GM18909 (cell line): ENCODE measurements at regions not wholly inside any gene's neighbourhood (a gene's known extent, or its start where the extent isn't known, plus 50 kb on each side); places are given as distances from the start of the nearest gene placed in this dataset.

Source experiments
- ATAC-seq: cut with Tn5 transposase; IDR thresholded peaks from one replicate; pipeline ENCODE4 v1.9.1; 2021; ENCODE audit warnings: mild to moderate bottlenecking; ENCODE audit not compliant: unreplicated experiment, poor library complexity

DNA sequence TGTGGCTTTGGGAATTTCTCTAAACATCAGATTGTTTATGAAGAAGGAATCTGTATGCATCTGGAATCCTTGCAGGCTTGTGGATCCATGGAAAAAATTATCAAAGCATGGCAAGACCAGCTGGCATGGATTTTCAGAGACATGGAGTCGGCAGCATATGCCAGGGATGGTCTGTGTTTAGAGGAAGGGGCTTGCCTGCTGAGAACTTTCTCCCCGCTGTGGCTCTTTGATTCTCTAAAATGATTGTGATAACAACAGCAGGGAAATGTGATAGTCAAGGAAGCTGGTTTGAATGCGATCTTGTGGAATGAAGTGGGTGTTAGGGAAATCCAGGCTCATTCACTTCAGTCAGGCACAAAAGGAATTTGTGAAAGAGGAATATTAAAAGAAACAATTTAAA, 245.7 kb upstream of the THRB start:
- no peak for ATAC-seq

DNA sequence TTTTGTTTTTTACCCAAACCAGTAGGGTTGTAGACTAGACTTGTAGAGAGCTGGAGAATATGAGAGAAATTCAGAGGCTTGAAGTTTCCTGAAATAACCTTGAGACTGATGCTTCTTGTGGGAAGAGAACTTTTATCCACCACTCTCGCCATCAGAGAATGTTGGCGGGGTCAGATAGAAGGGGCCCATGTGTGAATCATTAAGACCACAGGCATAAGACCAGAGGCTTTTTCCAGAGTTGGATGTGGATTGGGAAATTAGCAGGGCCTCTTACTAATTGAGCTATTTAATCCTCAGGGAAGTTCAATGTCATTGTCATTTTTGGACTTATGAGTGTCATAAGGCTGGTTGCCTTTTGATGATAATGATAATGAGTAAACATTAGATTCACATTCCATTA, 246.9 kb upstream of the THRB start:
- no peak for ATAC-seq

DNA sequence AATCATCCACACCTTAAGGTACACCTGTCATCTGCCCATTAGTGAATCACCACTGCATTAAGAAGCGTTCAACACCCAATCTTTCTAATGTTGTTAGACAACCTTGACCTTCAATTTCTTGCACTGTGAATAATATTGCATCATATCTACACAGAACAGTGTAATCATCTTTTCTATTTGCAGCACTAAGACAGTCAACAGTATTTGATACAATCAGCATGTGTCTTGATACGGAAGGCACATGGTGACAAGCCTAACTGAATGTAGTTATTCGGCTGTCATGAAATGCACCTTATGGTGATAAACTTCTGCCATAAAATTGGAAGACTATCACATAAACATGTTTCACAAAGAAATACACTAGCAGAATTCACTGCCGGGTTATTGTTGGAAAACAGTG, 253.9 kb upstream of the THRB start:
- no peak for ATAC-seq

DNA sequence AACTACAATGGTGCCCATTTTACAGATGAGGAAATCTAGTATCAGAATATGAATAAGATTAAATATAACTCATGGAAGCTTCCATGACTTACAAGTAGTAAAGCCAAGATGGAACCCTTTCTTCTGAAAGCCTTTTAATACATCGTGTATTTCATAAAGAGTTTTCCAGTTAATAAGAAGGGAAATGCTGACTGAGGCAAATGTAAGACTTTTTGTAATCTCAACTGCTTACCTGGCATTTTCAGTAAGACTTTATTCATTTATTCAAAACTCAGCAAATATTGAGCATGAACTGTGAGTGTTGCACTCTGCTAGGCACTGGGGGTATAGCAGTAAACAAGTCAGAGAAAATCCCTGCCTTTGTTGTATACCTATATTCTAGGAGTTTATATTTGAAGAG, 256.4 kb upstream of the THRB start:
- no peak for ATAC-seq

DNA sequence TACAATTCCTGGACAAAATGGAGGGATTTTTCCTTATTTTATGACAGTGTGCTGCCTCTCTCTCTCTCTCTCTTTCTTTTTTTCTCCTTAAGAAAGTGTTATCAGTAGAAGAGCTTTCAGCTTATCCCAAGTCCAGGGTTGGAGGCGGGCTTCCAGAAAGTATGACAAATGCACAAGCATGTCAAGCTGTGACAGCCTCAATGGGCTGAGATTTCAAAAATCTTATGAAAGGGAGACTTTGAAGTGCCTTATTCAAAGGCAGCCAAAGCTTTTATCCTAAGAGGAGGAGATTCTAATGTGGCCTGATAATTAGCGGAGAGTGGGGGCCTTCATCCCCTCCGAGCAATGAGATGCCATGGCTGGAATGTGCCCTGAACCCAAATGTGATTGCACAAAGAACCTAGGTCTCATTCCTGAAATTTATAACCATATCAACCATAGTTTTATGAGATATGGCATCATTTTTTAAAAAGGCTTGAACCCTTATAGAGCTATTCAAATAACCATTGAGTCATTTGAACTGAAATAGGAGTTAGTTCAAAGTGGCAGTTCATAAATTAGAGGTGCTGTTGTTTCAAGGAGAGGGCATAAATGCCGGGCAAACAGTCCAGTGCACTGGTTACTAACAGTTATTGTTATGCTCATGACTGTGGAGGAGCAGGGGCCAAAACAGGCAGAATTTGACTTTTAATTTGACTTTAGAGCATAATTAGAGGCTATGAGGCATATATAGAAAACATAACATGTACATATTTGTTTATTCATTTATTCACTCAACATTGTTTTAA, 261.6 kb upstream of the THRB start:
- ATAC-seq, result no peak

DNA sequence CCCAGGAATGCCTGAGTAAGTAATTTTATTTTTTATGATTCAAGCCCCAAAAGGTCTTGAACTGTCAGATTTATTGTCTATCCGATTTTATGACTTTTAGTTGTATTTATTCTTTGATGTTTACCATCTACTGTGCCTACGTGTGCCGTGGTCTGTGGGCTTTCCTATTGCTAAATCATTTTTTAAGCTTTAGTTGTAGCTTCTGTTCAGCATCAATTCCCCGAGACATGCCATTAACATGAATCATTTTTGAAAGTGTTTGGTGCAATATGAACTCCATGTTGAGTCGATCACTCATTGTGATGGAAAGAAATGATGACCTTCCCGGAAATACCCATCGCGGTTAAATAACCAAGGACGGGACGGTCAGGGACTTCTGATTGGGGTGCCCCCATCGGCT, 268.7 kb upstream of the THRB start:
- no peak for ATAC-seq

DNA sequence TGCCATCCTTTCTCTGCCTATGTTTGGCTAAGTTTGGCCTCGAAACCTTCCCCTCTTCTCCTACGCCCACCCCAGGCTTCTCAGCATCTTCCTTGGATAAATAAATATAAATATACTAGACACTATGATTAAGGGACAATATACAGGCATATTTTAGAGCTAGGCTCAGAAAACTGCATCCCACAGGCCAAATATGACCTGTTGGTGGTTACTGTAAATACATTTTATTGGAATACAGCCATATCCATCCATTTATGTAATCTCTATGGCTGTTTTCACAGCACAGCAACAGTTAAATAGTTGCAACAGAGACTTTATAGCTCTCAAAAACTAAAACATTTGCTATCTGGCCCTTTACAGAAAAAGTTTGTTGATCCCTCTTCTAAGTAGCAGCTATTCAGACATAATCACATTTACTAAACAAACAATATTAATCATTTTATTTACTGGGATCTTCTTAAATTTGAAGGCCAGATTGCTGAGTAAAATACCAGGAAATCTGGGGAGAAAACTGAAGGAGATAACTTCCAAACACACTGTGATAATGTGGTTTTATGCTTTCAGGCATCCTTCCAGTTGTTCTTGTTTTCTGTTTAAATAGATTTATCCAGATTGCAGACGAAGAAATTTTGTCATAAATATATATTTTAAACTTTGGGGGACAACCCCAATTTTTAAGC, 269.7 kb upstream of the THRB start:
- no peak for ATAC-seq

DNA sequence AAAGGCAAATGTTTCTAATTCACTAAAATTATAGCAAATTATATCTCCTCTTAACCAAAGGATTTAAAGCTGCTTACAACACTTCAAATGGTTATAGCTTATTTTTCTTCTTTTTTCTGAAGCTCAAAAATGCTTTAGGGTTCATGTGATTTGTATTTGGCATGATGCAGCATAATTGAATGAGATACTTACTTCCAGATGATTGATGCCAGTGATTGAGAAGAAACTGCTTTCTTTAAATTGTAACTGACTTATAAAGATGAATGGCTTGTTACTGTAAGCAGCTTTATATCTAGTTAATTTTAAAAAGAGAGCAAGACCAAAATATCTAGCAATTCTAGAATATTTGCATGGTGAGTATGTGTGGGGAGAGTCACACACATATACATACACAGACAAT, 270.7 kb upstream of the THRB start:
- no peak for ATAC-seq

DNA sequence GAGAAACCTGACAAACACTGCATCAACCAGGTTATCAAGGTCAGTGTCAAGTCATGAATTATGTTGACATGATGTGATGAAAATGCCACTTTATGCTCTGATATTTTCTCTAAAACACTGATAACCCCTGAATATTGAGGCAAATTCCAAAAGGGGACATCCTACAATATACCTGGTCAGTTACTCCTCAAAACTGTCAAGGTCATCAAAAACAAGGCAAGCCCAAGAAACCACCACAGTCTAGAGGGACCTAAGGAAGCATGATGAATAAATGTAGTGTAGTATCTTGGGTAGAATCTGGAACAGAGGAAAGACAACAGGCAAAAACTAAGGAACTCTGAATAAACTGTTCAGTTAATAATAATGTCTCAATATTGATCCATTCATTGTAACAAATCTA, 275.3 kb upstream of the THRB start:
- ATAC-seq, result no peak

DNA sequence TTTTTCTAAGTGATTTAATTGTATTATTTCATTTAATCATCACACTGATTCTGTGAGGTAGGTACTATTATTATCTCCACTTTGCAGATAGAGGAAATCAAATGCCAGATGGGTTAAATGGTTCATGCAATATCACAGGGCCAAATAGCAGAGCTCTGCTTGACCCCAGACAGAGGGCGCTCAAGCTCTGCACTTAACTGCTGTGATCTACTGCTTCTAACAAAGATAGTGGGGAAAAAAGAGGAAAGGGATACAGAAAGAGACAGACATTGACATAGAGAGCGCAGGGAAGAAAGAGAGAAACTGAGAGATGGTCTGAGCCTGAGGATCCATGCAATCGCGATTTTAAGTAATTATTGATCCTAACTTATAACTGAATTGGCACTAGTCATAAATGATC, 279.1 kb upstream of the THRB start:
- peak; percentile 76 for ATAC-seq

DNA sequence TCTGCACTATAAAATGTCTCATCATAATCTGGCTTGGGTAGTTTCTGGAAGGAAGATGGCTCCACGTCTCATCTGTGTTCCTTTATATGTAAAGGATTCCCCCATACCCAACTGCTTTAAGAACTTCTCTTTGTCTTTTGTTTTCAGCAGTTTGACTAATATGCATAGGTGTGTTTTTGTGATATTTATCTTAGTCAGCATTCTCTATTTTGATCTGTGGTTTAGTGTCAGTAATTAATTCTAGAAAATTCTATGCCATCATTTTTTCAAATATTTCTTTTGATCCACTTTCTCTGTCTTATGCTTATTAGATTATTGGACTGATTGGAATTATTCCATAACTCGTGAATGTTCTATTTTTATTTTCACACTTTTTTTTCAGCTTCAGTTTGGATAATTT, 286.3 kb upstream of the THRB start:
- ATAC-seq, result no peak

DNA sequence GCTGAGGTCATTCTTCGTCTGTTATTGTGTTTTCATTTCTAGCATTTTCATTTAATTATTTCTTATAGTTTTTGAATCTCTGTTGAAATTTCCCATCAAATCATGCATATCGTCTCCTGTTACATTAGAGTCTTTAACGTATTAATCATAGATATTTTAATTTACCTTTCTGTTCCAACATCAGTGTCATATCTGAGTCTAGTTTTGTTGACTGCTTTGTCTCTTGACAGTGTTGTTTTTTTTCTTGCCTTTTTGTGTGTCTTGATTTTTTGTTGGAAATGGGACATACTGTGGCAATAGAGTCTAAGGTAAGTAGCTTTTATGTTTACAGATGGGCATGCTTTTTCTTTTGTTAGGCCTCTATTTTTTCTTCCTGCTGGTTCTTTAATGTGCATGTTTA, 286.8 kb upstream of the THRB start:
- no peak for ATAC-seq

DNA sequence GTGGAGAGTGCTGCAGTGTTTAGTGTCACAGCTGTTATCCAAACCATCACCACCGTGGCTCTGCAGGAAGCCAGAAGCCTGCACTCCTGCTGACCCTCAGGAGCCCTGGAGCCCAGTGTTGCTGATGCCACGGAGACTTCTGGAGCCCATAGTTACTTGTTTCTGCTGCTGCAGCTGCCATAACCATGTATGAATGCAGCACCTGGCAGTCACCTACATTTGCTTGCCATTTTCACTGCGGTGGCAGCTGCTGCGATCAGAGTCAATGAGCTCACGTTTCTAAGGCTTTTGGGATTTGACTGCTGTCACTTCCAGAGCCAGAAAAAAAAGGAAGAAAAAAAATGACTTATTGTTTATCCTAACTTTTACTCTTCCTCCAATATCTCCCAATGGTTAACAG, 299.2 kb upstream of the THRB start:
- no peak for ATAC-seq

DNA sequence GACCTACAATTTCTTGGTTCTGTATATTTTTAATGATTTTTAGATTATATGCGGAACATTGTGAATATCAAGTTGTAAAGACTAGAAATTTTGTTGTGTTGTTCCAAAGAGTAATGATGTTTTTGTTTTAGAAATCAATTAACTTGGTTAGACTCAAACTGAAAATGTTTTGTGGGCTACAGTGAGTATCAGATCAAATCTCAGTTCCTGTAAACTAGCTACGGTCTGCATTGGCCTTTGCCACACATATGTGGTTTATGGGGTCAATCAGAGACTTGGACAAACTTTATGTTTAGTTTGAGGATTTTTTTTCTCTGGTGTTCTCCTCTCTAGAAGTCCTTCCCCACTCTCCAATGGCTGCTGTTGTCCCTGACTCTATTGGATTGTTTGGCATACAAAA, 308.0 kb upstream of the THRB start:
- ATAC-seq, result peak; percentile 98

DNA sequence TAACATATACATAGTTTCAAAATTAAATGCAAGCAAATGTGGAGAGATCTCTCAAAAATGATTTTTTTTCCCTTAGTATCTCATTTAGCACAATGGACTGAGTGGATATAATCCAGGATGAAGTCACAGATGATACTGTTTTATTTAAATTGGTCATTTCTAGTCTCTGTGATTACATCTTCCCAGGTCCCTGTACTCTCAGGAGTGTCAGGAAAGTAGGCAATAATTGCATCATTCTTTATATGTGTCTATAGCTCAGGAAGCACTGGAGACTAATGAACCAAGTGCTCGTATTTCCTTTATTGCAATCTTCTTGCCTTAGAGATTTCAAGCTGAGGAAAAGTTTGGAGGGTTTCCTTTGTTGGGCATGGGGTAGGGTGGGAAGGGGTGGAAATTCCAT, 309.4 kb upstream of the THRB start:
- no peak for ATAC-seq

DNA sequence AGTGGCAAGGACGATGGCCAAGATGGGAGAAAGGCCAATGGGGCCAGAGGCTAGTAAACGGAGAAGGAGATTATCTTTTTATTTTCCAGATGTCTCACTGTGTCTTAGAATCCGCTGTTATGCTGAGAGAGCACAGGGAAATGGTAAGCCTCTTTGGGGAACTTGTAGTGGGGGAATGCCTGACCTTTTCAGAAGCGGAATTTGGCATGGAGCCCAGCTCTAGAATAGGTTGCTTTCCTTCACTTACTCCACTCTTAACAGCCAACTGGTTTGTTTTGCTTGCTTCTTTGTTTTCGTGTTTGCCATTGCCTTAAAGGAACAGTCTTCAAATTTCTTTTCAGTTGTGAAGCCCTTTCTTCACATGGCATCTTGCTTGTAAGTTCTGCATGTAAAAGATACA, 316.2 kb upstream of the THRB start:
- no peak for ATAC-seq

DNA sequence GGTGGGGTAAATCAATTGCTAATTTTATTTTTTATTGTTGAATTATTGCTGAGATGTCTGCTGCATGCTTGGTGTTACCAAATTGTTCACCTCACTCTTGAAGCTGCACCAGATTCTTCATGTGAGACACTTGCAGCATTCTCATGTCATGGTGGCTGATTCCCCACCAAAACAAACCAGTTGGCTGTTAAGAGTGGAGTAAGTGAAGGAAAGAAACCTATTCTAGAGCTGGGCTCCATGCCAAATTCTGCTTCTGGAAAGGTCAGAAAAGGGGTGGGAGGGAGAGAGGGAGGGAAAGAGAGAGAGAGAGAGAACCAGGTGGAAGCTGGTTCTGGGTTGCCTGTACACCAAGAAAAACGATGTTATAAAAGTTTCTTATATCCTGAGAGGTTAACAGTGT, 317.5 kb upstream of the THRB start:
- ATAC-seq, result no peak

DNA sequence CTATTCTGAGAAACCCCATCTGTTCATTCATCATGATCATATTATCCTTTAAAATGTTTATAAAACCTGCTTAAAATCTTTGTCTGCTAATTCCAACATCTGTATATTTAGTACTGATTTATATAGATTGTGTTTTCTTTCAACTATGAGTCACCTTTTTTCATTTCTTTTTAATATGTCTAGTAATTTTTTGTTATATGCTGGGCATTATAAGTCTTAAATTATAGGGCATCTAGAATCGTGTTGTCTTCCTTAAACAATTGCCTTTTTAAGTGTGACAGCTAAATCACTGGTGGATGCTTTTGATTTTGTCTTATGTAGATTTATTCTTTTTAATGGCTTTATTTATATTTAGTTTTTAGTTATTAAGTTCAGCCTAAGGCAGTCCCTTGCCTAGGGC, 323.4 kb upstream of the THRB start:
- no peak for ATAC-seq

DNA sequence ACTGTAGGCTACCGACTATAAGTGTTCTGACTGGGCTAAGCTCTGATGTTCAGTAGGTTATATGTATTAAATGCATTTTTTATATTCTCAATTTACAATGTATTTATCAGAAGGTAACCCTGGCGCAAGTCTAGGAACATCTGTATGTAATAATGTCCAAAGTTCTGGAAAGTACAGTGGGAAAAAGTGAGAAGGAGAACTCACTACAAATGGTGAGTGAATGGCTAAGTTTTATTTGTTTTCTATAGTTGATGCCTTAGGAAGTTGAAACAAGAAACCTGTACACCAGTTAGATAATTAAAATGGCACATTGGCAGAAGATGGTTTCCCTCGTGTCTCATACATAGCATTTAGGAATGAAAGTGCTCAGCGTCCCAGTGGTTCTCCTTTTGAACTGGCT, 333.4 kb upstream of the THRB start:
- no peak for ATAC-seq

DNA sequence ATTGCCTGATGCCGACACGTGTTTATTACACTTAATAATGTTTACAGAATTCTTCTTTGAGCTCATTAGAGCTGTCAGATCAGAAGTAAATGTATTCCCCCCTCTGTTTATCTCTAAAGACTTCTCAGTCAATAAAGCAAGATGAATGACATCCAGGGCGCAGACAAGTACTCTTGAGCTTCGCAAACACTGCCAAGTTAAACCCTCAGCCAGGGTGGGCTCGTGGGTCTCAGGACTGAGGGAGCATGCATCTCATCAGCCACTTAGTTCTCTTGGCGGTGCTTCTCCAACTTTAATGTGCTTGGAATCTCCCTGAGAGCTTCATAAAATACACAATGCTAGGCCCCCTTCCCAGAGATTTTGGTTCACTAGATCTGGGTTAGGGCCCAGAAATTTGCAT, 333.9 kb upstream of the THRB start:
- no peak for ATAC-seq

DNA sequence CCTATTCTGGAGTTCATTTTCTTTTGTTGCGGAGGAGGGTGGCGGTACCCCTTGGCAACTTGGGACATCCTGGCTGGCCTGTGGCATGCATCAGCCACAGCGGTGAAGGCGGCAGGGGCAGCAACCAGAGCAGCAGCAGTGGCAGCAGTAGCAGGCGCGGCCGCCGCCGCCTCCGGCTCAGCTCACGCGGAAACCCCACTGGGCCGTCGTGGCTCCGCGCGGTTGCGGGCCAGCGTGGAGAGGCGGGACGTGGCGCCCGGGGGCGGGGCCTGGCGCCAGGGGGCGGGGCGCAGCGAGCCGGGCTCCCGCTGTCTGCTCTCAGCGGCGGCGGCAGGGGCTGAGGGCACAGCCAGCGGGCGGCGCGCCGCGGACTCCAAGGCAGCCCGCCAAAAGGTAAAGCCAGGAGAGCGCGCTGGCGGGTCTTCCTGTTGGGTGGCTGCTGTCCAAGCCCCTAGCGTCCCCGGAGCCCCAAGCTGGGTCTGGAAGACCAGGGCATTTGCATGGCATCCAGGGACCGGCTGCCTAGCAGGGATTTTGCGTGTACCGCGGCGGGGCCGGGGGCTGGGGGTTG, 334.4 kb upstream of the THRB start:
- peak; percentile 56 for ATAC-seq
